ENCODE measurements at regions not wholly inside any gene's neighbourhood (a gene's known extent, or its start where the extent isn't known, plus 50 kb on each side); places are given as distances from the start of the nearest gene placed in this dataset.

DNA sequence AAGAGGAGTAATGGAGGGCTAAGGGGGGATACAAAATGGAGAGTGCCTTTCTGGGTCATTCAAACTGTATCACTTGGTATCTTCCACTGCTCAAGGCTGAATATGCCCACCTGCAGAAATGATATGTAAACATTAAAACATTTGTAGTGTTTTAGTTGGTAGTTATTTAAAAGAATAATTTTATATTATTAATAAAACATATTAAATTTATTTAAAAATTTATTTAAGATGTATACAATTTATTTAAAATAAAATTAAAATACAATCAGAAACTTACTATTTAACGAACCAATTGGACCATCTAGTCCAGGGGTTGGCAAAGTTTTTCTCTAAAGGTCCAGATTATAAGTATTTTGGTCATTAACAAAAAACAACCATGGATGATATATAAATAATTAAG, 308.5 kb downstream of the PLK2 start:
- no peak for DNase-seq

GRCh38 chr5:58150926-58151325, 309.0 kb downstream of the PLK2 start:
- no peak for DNase-seq

DNA sequence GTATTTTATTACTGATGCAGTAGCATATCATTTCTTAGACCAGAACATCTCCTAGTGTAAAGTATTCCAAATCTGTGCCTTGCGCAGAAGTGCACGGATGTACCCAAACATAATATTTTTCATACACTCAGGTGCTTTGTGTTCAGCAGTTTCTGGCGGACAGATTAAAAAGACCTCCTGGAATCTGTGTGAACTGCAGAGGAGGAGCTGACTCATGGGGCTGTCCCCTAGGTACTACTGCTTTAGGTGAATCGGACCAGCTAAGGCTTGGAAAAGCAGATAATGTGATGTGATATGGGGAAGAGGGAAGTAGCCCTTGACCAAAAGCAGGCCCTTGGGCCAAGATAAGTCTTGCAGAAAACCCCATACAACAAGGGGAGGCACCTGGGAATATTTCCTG, 310.1 kb downstream of the PLK2 start:
- DNase-seq, result no peak

DNA sequence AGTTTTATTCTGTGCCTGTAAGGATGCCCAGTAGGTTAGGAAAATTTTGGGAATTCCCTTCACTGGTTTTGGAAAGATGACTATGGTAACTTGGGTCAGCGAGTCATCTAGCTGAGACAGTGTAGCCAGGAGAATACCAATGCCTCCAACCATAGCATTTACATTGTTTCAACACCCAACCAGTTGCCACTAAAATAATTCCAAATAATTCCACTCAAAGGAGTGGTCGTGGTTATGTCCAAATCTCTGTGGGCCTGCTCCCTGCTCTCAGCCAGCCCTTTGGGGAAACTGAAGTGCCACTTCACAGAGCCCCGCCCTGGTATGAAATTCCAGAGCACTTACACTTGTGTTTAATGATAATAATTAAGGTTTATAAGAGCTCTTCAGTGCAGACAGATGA, 310.5 kb downstream of the PLK2 start:
- no peak for DNase-seq

GRCh38 chr5:58148254-58148775, 311.6 kb downstream of the PLK2 start:
- DNase-seq, result no peak

DNA sequence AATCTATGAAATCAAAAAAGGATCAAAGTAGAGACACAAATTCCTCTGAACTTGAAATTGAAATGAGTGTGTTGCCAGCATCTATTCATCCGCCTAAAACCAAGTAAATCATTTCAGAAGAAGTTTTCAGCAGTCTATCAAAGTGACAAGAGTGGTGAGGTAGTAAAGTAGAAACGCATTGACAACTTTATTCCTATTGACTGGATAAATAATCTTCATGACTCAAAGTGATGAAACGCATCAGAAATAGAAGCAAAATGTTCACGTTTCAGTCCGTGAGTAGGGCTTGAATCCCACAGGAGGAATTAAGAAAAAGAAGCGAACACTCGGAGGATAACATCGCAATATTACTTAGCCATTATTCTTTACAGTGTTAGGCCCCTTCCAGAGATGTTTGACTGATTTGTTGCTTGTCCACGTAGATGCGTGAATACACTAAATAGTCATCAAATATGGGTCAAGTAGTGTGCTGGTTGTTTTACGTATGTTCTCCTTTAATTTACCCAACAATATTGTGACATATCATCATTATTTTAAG, 314.4 kb downstream of the PLK2 start:
- no peak for DNase-seq

GRCh38 chr5:58143727-58144126, 316.2 kb downstream of the PLK2 start:
- no peak for DNase-seq

- DNase-seq, result no peak
These were observed 316.7 kb downstream of the PLK2 start for GRCh38 chr5:58143181-58143580.

GRCh38 chr5:58138791-58139190, 321.1 kb downstream of the PLK2 start:
- no peak for DNase-seq

DNA sequence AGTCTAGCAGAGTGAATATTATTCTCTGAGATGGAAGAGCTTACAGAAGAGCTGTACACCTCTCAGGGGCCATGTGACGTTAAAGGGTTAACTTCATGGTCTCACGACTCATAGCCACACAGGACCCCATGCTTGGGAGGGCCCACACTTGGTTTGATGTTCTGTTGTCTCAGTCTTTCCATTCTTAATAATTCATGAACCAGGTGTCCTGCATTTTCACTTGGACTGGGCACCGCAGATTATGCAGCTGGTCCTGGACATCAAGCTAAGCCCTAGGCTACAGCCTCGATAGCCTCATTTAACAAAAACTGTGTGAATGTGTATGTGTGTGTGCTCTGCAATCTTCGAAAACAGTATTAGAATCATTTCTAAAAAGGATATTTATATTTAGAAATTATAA, 323.5 kb downstream of the PLK2 start:
- no peak for DNase-seq

DNA sequence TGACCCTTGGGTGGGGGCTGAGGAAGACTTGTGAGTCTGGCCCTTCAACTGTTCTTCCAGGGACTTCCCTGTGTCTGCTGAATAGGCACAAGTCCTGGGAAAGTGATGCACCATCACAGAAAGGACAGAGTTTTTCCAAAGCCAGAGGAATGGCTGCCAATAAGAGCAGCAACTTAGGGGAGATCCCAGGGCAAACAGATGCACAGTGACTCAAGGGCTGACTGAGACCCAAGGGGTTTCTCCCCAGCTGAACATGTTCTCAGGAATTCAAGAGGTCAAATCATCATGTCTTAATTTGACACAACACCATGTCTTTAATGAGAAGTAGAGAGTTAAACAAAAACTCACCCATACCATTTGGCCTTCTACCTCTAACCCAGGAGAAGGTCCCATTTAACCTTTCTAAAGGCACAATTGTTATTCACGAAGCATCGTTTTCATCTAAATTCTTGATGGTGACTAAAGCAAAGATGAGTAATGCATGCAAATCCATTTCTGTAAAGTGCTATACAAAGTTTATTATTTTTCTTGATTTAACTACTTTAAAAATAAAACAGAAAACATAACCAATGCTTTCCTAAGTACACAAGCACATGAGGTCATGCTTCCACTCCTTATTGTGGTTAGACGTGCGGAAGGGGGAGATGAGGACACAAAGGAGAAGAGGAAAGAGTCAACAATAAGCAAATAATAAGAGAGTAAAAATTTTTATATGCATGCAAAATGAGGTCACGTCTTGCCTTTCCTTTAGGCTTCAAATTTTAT, 324.1 kb downstream of the PLK2 start:
- DNase-seq, result no peak

DNA sequence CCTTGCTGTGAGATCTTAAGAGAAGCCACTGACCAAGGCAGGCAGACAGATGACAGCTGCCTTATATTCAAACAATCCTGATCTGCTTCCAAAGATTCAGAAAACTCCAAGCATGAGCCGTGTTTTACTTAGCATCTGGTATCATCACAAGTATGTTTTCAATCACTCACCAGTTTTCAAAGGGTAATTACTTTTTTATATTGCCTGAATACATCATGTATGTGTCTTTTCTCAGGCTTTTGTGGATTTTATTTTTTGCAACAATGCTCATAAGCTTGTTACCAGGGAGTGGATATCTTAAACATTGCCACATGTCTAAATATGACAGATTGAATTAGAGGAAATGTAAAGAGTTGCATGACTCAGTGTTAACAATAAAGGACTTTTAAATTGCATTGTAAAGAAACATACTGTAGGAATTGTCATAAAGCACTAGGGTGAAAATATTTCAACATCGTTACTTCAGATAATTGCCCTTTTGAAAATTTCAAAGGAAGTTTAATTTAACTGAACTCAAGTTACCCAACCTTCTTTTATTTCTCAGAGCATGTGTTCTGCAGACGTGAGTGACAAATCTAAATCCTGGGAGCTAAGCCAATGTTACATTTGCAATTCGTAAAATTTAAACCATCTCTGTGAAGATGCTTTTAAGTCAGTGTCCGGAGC, 326.1 kb downstream of the PLK2 start:
- DNase-seq, result peak in 1 of 51 donors; percentile 20

DNA sequence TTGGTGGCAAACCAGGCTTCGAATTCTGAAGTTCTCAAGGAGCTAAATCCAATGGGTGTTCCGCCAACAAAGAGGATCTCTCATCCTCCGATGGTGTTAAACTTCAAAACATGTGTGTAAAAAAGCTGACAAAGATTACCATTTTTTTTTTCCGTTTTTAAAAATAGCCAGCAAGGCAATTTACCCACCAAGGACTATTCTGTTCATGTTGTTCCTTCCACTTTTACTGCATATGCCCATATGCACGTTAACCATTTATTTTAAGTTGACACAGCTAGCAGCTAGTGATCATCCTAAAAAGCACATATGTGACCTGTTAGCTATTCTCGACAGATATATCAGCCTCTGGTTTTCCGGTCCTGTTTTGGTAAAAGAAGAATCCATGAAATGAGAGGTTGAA, 326.7 kb downstream of the PLK2 start:
- DNase-seq, result no peak

DNA sequence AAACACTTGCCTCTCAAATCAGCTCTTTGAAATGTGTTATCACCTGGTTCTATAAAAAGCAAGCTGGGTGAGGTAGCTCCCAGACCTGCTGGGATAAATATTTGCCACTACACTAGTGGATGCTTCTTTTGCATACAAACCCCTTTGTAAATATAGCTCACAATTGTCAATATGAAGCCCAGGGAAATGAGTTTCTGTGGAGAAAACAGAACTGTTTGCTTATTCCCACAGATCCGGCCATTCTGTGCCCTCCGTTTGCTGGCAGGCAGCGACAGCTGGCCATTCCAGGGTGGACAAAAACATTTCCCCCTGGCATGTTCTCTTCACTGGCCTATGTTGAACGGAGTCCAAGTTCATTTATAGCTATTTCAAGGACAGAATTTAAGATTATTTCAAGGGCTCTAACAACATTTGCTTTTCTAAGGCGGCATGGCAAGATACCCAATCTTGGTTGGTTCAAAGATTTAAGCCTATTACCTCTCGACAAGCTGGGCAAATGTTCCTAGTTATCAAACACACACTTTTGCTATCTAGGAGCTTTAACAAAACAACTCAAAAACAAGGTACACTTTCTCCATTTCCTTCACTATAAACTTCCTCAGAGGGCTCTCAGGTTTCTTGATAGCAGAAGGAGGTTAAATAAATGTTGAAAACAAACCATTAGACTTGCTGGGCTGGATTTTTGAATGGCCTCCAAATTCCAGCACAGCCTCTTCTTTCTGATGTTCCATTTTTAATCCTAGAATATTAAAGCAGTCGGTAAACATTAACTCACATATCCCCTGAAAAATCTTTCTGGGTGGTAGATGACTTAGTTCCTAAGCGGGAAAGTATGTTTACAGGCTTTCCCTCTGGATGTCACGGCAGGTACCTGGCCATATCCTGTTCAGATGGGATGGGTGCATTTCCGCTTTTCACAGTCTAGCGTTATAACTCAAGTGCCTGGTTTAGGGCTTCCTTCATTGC, 332.3 kb downstream of the PLK2 start:
- no peak for DNase-seq

DNA sequence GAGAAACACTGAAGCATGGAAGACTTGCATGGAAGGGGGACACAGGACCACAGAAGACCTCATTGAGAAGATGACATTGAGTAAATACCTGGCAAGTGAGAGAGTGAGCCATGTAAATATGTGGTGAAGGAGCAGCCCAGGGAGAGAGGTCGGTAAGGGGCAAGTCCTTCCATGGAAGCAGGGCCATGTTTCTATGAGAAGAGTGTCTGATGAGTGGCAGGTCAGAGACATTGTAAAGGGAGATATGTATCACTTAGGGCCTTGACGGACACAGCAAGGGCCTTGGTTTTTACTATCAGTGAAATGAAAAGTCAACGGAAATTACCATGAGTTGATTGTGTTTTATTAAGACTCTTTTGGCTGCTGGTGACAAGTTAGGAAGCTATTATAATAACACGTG, 336.4 kb downstream of the PLK2 start:
- DNase-seq, result no peak

- peak in 1 of 51 donors; percentile 17 for DNase-seq
These were observed 337.0 kb downstream of the PLK2 start for GRCh38 chr5:58122848-58123392.

DNA sequence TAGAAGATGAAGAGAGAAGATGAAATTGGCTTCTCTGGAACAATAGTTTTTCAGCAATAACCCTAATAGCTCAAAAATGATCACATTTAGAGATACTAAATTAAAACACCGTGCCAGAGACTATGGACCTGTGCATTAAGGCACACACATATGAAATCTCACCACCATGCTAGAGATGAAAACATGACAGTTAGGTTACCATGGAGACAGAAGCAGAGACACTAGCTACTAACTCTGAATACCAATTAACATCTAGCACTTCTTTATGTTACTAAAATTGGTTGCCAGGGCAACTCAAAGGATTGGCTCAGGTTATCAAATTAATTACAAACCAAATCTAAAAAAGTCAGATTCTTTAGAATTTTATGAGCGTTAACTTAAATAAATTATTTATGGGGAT, 337.7 kb downstream of the PLK2 start:
- peak in 1 of 51 donors; percentile 48 for DNase-seq

- DNase-seq, result no peak
These were observed 338.5 kb downstream of the PLK2 start for GRCh38 chr5:58121391-58121790.

- DNase-seq, result no peak
These were observed 342.3 kb downstream of the PLK2 start for GRCh38 chr5:58117542-58117941.

DNA sequence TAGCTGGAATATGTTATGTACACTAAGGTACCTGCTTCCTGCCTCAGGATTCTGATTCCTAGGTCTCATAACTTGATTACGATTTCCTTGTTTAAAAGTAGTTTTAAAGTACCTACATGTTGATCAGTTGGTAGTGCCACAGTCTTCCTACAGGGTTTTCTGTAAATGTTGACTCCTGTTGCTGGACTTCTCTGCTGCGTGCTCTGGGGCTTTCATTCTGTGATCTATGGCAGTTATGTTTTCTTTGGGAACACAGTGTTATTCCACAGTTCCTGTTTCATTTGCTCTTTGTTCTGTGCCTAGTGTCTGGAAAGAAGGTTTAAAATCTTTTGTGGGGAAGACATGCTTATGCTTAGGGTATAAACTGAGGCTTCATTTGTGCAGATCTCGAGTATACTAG, 343.5 kb downstream of the PLK2 start:
- DNase-seq, result no peak

- no peak for DNase-seq
These were observed 344.1 kb downstream of the PLK2 start for GRCh38 chr5:58115811-58116210.

Data from hypothalamus (tissue), 51 donors.